Heart left ventricle (tissue), 16 donors: ENCODE measurements at regions not wholly inside any gene's neighbourhood (a gene's known extent, or its start where the extent isn't known, plus 50 kb on each side); places are given as distances from the start of the nearest gene placed in this dataset.

ENCODE experiments used
- ATAC-seq, 4 donors: fragments of 200-7000 bp; cut with Tn5 transposase; one replicate each; pipeline ENCODE4 v1.9.1; 2020 to 2022; ENCODE audit warnings: moderate library complexity in 4 of 4, mild to moderate bottlenecking in 3 of 4, moderate number of reproducible peaks in 1 of 4
- DNase-seq, 5 donors: peaks; one replicate each; pipeline ENCODE4 v3.0.0-alpha.2; 2020
- H3K27ac ChIP-seq, 12 donors: fragments of 200-600 bp; sonication (generic) in 4 of 12; one replicate each; pipeline versions ENCODE4 v1.5.0 to v1.8.0; 2016 to 2022; ENCODE audit warnings: mild to moderate bottlenecking in 2 of 12
- H3K27me3 ChIP-seq, 9 donors: fragments of 200-600 bp; sonication (generic) in 2 of 9; one replicate each; pipeline versions ENCODE4 v1.5.1 to v1.8.0; 2016 to 2022; ENCODE audit warnings: mild to moderate bottlenecking in 3 of 9
- H3K36me3 ChIP-seq, 9 donors: fragments of 200-600 bp; sonication (generic) in 2 of 9; one replicate each; pipeline versions ENCODE4 v1.5.0 to v1.8.0; 2018 to 2022; ENCODE audit warnings: mild to moderate bottlenecking in 2 of 9
- H3K4me1 ChIP-seq, 12 donors: fragments of 200-600 bp; sonication (generic) in 4 of 12; one replicate each; pipeline versions ENCODE4 v1.5.0 to v1.8.0; 2016 to 2022; ENCODE audit warnings: mild to moderate bottlenecking in 3 of 12
- H3K4me3 ChIP-seq, 12 donors: fragments of 200-600 bp; sonication (generic) in 4 of 12; one replicate each; pipeline versions ENCODE4 v1.5.0 to v1.8.0; 2017 to 2022; ENCODE audit warnings: mild to moderate bottlenecking in 9 of 12, moderate library complexity in 4 of 12
- H3K9me3 ChIP-seq, 12 donors: fragments of 200-600 bp; sonication (generic) in 4 of 12; one replicate each; pipeline versions ENCODE4 v1.5.0 to v1.8.0; 2016 to 2022; ENCODE audit warnings: mild to moderate bottlenecking in 1 of 12
- POLR2A ChIP-seq, 2 donors: fragments of 450-650 bp; IDR thresholded peaks; one replicate each; pipeline ENCODE4 v1.6.1; 2017; ENCODE audit warnings: antibody characterized with exemption in 2 of 2, mild to moderate bottlenecking in 2 of 2, moderate library complexity in 2 of 2
- WGBS, 4 donors: extraction: QIAGEN DNeasy Blood & Tissue Kit in 2 of 4; methylation state at CpG; one replicate each; pipeline versions ENCODE4 v1.1.5 to v1.1.7; 2013 to 2018; 5-methylcytosine and 5-hydroxymethylcytosine counted together
- intact Hi-C, 10 donors: fragments of 100-400 bp; cut with DNase I; formaldehyde crosslinking; loops; one replicate each; pipeline versions ENCODE4 v1.11.1 to v1.14.2; 2022
- TF ChIP-seq, protein P1 (sequence below), 12 donors: fragments of 200-600 bp; sonication (generic) in 4 of 12; IDR thresholded peaks; one replicate each; pipeline versions ENCODE4 v1.5.0 to v1.8.0; 2018 to 2022; ENCODE audit warnings: antibody characterized with exemption in 12 of 12, mild to moderate bottlenecking in 5 of 12
- donor health status: ischemic (EF 13 %, LVEDD 7.1; RV severe dilation, severe dysfunction).
- donor health status: healthy with polysubstance abuse.
- donor health status: DM: no; HTN: yes; CAD: no.
- donor health status: DM: no; HTN: no; CAD: no.
- donor health status: ischemic (EF 25% LVEDD 6.9; RV normal size, moderate dysfunction).
- donor health status: ischemic (EF 25% LVEDD 5.7; RV mildly dilated, moderate dysfunction).
- donor health status: healthy.
- donor health status: DM: yes; HTN: yes; CAD: no.
- donor health status: ischemic (EF 35%, LVEDD 5.7; RV mildly dilated, moderate dysfunction).
- donor health status: nonischemic (EF 11% LVEDD 7.7; RV severe dilation, severe dysfunction).
- donor health status: DM: yes; HTN: yes; CAD: no.
- donor health status: PGD.
- donor health status: ischemic (EF 29% LVEDD 5.4; RV normal size, mild dysfunction).
- donor health status: nonischemic (EF 23%, LVEDD 6.1; RV moderate dilation, normal function).

DNA sequence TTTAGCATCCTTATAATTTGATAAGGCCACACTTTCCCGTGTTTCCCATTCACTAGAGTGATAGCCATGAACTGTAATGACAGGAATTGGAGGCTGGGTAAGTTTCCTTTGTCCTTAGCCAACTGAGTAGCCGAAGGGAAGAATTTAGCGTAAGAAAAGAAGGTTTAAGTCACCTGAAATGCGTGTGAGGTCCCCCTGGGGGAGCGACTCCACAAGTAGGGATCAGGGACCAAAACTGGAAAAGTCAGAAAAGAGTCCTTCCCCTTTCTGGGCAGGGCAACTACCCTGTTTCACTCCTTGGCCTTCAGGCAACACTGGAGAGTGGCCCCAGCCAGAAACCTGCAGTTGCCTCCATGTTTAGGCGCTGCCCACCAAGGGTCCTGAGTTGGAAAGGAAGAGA, 81.6 kb upstream of the MED14 start:
- ATAC-seq = no peak
- TF ChIP-seq POLR2A (IDR thresholded peaks at IDR 0.05) = no peak
- TF ChIP-seq, protein P1, sequence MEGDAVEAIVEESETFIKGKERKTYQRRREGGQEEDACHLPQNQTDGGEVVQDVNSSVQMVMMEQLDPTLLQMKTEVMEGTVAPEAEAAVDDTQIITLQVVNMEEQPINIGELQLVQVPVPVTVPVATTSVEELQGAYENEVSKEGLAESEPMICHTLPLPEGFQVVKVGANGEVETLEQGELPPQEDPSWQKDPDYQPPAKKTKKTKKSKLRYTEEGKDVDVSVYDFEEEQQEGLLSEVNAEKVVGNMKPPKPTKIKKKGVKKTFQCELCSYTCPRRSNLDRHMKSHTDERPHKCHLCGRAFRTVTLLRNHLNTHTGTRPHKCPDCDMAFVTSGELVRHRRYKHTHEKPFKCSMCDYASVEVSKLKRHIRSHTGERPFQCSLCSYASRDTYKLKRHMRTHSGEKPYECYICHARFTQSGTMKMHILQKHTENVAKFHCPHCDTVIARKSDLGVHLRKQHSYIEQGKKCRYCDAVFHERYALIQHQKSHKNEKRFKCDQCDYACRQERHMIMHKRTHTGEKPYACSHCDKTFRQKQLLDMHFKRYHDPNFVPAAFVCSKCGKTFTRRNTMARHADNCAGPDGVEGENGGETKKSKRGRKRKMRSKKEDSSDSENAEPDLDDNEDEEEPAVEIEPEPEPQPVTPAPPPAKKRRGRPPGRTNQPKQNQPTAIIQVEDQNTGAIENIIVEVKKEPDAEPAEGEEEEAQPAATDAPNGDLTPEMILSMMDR (IDR thresholded peaks at IDR 0.05) = no peak
- Histone ChIP-seq H3K4me3 (no peak overlapping the region), H3K36me3 (no peaks in the 10 kb centered on the region), H3K27ac (no peak overlapping the region), H3K4me1 (no peaks in the 10 kb centered on the region), H3K9me3 (no peaks in the 10 kb centered on the region), H3K27me3 (peaks cover 0 to 12% (median 0%) of the 10 kb centered on the region in 9 donors)
- WGBS, 4 donors = 63 to 92% (median 76%) methylated on average over 6 of the region's 6 CpGs
- intact Hi-C loops = no loop called here
- no peak for DNase-seq

- no peak for ATAC-seq
- H3K27ac ChIP-seq = no peak overlapping the region
- H3K4me1 ChIP-seq = no peaks in the 10 kb centered on the region
- no peaks in the 10 kb centered on the region for H3K36me3 ChIP-seq
- H3K9me3 ChIP-seq = peaks cover 0 to 6% (median 0%) of the 10 kb centered on the region in 12 donors
- no peak for TF ChIP-seq POLR2A (IDR thresholded peaks at IDR 0.05)
- TF ChIP-seq, protein P1 (IDR thresholded peaks at IDR 0.05) = no peak
- peaks cover 0 to 6% (median 0%) of the 10 kb centered on the region in 9 donors for H3K27me3 ChIP-seq
- DNase-seq = no peak
- no peak overlapping the region for H3K4me3 ChIP-seq
- intact Hi-C loops = no loop called here
- WGBS, 4 donors = 79 to 98% (median 89%) methylated on average over 1 of the region's 1 CpG
Measured at GRCh38 chrX:40818236-40818635, 82.9 kb upstream of the MED14 start.

DNA sequence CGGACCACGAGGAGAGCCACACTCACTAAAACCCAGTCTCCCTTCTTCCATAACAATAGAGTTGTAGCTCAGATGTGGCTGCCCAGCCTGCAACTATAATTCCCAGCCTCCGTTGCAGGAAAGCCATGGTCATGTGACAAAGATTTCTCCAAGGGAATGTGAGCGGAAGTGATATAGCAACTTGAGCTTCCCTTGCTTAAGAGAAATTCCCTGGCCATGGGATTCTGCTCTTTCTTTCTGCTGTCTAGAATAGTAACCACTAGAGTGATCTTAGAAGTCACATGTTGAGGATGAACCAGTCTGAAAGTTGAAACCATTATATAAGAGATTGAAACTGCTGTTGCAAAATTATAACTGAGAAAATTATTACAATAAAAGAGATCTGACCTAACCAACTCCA, 86.4 kb upstream of the MED14 start:
- peaks cover 0 to 15% (median 0%) of the 10 kb centered on the region in 12 donors for H3K9me3 ChIP-seq
- ATAC-seq = no peak
- no peaks in the 10 kb centered on the region for H3K36me3 ChIP-seq
- intact Hi-C loops = no loop called here
- no peak for DNase-seq
- TF ChIP-seq POLR2A (IDR thresholded peaks at IDR 0.05) = no peak
- TF ChIP-seq, protein P1 (IDR thresholded peaks at IDR 0.05) = no peak
- 64 to 72% (median 69%) methylated on average over 4 of the region's 4 CpGs for WGBS, 4 donors
- H3K4me1 ChIP-seq = no peaks in the 10 kb centered on the region
- peaks cover 0 to 13% (median 0%) of the 10 kb centered on the region in 9 donors for H3K27me3 ChIP-seq
- peak overlapping the region in 1 of 12 donors; percentile 13 for H3K27ac ChIP-seq
- no peak overlapping the region for H3K4me3 ChIP-seq

DNA sequence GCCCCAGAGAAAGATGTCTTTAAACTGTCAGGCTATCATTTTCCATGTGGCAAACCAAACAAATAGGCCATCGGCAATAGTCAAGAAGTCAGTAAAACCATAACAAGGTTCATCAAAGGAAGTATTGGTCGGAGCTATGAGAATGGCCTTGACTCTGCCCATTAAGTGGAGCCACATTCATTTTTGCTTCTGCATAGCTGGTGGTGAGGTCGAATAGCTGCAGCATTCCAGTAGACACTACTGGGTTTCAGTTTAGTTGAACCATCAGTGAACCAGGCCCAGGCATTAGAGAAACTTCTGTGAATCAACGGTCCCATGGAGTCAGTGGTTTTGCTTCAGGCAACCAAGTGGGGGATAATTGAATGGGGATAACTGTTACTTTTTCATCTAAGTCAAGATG, 92.0 kb upstream of the MED14 start:
- no peaks in the 10 kb centered on the region for H3K4me1 ChIP-seq
- intact Hi-C loops = no loop called here
- WGBS, 4 donors = 81 to 95% (median 88%) methylated on average over 4 of the region's 4 CpGs
- no peaks in the 10 kb centered on the region for H3K36me3 ChIP-seq
- H3K27ac ChIP-seq = no peak overlapping the region
- peaks cover 0 to 15% (median 0%) of the 10 kb centered on the region in 12 donors for H3K9me3 ChIP-seq
- no peak for TF ChIP-seq POLR2A (IDR thresholded peaks at IDR 0.05)
- DNase-seq (no peak), ATAC-seq (no peak)
- peaks cover 0 to 13% (median 0%) of the 10 kb centered on the region in 9 donors for H3K27me3 ChIP-seq
- no peak overlapping the region for H3K4me3 ChIP-seq

GRCh38 chrX:40831750-40832149, 96.4 kb upstream of the MED14 start:
- peaks cover 0 to 6% (median 0%) of the 10 kb centered on the region in 9 donors for H3K27me3 ChIP-seq
- intact Hi-C loops = no loop called here
- H3K4me1 ChIP-seq = no peaks in the 10 kb centered on the region
- no peak overlapping the region for H3K4me3 ChIP-seq
- no peak overlapping the region for H3K27ac ChIP-seq
- no peaks in the 10 kb centered on the region for H3K9me3 ChIP-seq
- DNase-seq (no peak), ATAC-seq (peak in 2 of 4 donors; percentile 18 to 53)
- no peaks in the 10 kb centered on the region for H3K36me3 ChIP-seq
- 67 to 94% (median 78%) methylated on average over 6 to 12 of the region's 12 CpGs for WGBS, 4 donors
- TF ChIP-seq, protein P1 (IDR thresholded peaks at IDR 0.05) = no peak
- TF ChIP-seq POLR2A (IDR thresholded peaks at IDR 0.05) = no peak
